ENCODE measurements at regions not wholly inside any gene's neighbourhood (a gene's known extent, or its start where the extent isn't known, plus 50 kb on each side); places are given as distances from the start of the nearest gene placed in this dataset.

- H3K27ac ChIP-seq (ENCODE audit: low read depth in 1 of 2, low read length in 2 of 2), result no peak overlapping the region
- H3K9ac ChIP-seq (ENCODE audit: low read depth in 1 of 2, low read length in 2 of 2), result no peak overlapping the region
- no peaks in the 10 kb centered on the region for H3K36me3 ChIP-seq (ENCODE audit: control insufficient read depth in 4 of 4, insufficient read depth in 3 of 4, low read depth in 1 of 4, low read length in 3 of 4)
- WGBS, result 87% methylated on average over 1 of the region's 1 CpG
- peaks cover 0 to 8% (median 3%) of the 10 kb centered on the region in 4 donors for H3K27me3 ChIP-seq (ENCODE audit: control insufficient read depth in 4 of 4, insufficient read depth in 4 of 4, low read length in 3 of 4)
- DNase-seq (ENCODE audit: low spot score), result no peak
- H3K9me3 ChIP-seq (ENCODE audit: control insufficient read depth in 4 of 4, low read length in 3 of 4), result no peaks in the 10 kb centered on the region
- no peak for TF ChIP-seq HNF4G (IDR thresholded peaks at IDR 0.05)
- no peak for TF ChIP-seq ZBTB33 (IDR thresholded peaks at IDR 0.05)
- TF ChIP-seq EGR1 (IDR thresholded peaks at IDR 0.05; ENCODE audit: low read depth in 2 of 2), result no peak
- TF ChIP-seq JUND (IDR thresholded peaks at IDR 0.05), result no peak
- no peak for TF ChIP-seq FOXA2 (IDR thresholded peaks at IDR 0.05)
- no peak for TF ChIP-seq TAF1 (conservative IDR thresholded peaks at IDR 0.05)
- no peak for TF ChIP-seq SP1 (IDR thresholded peaks at IDR 0.05)
- H3K4me1 ChIP-seq (ENCODE audit: control insufficient read depth in 4 of 4, insufficient read depth in 4 of 4, low read length in 3 of 4), result no peaks in the 10 kb centered on the region
- H3K4me3 ChIP-seq (ENCODE audit: low read depth in 1 of 3, low read length in 3 of 3), result no peak overlapping the region
These were observed 137.3 kb upstream of the PITX1 start for GRCh38 chr5:135171336-135171735.

- H3K4me1 ChIP-seq (ENCODE audit: control insufficient read depth in 4 of 4, insufficient read depth in 4 of 4, low read length in 3 of 4), result no peaks in the 10 kb centered on the region
- DNase-seq (ENCODE audit: low spot score), result no peak
- no peak for TF ChIP-seq JUND (IDR thresholded peaks at IDR 0.05)
- no peak for TF ChIP-seq HNF4A (conservative IDR thresholded peaks at IDR 0.05)
- TF ChIP-seq SP1 (IDR thresholded peaks at IDR 0.05), result no peak
- no peak for TF ChIP-seq MAX (IDR thresholded peaks at IDR 0.05)
- TF ChIP-seq CTCF (IDR thresholded peaks at IDR 0.05; ENCODE audit: low read depth, low read length, missing input control), result no peak
- TF ChIP-seq HNF4G (IDR thresholded peaks at IDR 0.05), result no peak
- TF ChIP-seq FOXA1 (IDR thresholded peaks at IDR 0.05), result no peak
- TF ChIP-seq RXRA (IDR thresholded peaks at IDR 0.05), result no peak
- TF ChIP-seq EGR1 (IDR thresholded peaks at IDR 0.05; ENCODE audit: low read depth in 2 of 2), result no peak
- TF ChIP-seq REST (IDR thresholded peaks at IDR 0.05), result no peak
- TF ChIP-seq TAF1 (conservative IDR thresholded peaks at IDR 0.05), result no peak
- TF ChIP-seq ATF3 (IDR thresholded peaks at IDR 0.05), result no peak
- no peak for TF ChIP-seq ZBTB33 (IDR thresholded peaks at IDR 0.05)
- no peak for TF ChIP-seq YY1 (IDR thresholded peaks at IDR 0.05)
- TF ChIP-seq NR2F2 (IDR thresholded peaks at IDR 0.05), result no peak
- no peaks in the 10 kb centered on the region for H3K9me3 ChIP-seq (ENCODE audit: control insufficient read depth in 4 of 4, low read length in 3 of 4)
- peaks cover 0 to 8% (median 3%) of the 10 kb centered on the region in 4 donors for H3K27me3 ChIP-seq (ENCODE audit: control insufficient read depth in 4 of 4, insufficient read depth in 4 of 4, low read length in 3 of 4)
- H3K4me3 ChIP-seq (ENCODE audit: low read depth in 1 of 3, low read length in 3 of 3), result no peak overlapping the region
- no peak overlapping the region for H3K27ac ChIP-seq (ENCODE audit: low read depth in 1 of 2, low read length in 2 of 2)
- 86% methylated on average over 2 of the region's 2 CpGs for WGBS
- no peak overlapping the region for H3K9ac ChIP-seq (ENCODE audit: low read depth in 1 of 2, low read length in 2 of 2)
- no peaks in the 10 kb centered on the region for H3K36me3 ChIP-seq (ENCODE audit: control insufficient read depth in 4 of 4, insufficient read depth in 3 of 4, low read depth in 1 of 4, low read length in 3 of 4)
These were observed 136.5 kb upstream of the PITX1 start for GRCh38 chr5:135170500-135170899.

All from liver (tissue), 8 donors.